GM18951 (cell line): ENCODE measurements at regions not wholly inside any gene's neighbourhood (a gene's known extent, or its start where the extent isn't known, plus 50 kb on each side); places are given as distances from the start of the nearest gene placed in this dataset.
"Not testable (repeated sequence)": the region's sequence is repeated elsewhere in the genome, so short reads cannot be mapped to it uniquely, and the experiment has no call there.

ENCODE experiments used
- POLR2A ChIP-seq: IDR thresholded peaks from 4 replicates; pipeline ENCODE4 v1.6.1; 2011; ENCODE audit warnings: mild to moderate bottlenecking; ENCODE audit not compliant: insufficient read length, insufficient read depth; ENCODE audit errors: extremely low read depth
- in situ Hi-C: fragments of 300-500 bp; cut with MboI; formaldehyde crosslinking; loops from one replicate; pipeline ENCODE4 v1.12.0; 2022; ENCODE audit warnings: low sequenced_read_pairs, mixed read lengths, inconsistent platforms; ENCODE audit not compliant: unreplicated experiment

- TF ChIP-seq POLR2A = no peak
- in situ Hi-C loops = no loop called here
These were observed 158.4 kb downstream of the LY86 start for GRCh38 chr6:6746970-6747338.

GRCh38 chr6:6747371-6747770, 158.9 kb downstream of the LY86 start:
- no peak for TF ChIP-seq POLR2A
- in situ Hi-C loops = no loop called here

GRCh38 chr6:6748001-6748400, 159.5 kb downstream of the LY86 start:
- no peak for TF ChIP-seq POLR2A
- in situ Hi-C loops = no loop called here

GRCh38 chr6:6749702-6750491, 161.4 kb downstream of the LY86 start:
- in situ Hi-C loops = no loop called here

GRCh38 chr6:6750594-6751265, 162.2 kb downstream of the LY86 start:
- TF ChIP-seq POLR2A = no peak
- in situ Hi-C loops = no loop called here

More at GRCh38 chr6:6749702-6750491, 161.4 kb downstream of the LY86 start:
- TF ChIP-seq POLR2A = no peak

- no peak for TF ChIP-seq POLR2A
- in situ Hi-C loops = no loop called here
These were observed 162.7 kb downstream of the LY86 start for GRCh38 chr6:6751266-6751596.

GRCh38 chr6:6751619-6752023, 163.1 kb downstream of the LY86 start:
- in situ Hi-C loops = no loop called here
- no peak for TF ChIP-seq POLR2A

- in situ Hi-C loops = no loop called here
- no peak for TF ChIP-seq POLR2A
These were observed 163.6 kb downstream of the LY86 start for GRCh38 chr6:6752129-6752528.

- TF ChIP-seq POLR2A = no peak
- in situ Hi-C loops = no loop called here
These were observed 164.8 kb downstream of the LY86 start for GRCh38 chr6:6753301-6753700.

GRCh38 chr6:6756526-6756925, 168.0 kb downstream of the LY86 start:
- in situ Hi-C loops = no loop called here
- TF ChIP-seq POLR2A = no peak

- no peak for TF ChIP-seq POLR2A
- in situ Hi-C loops = no loop called here
These were observed 170.0 kb downstream of the LY86 start for GRCh38 chr6:6758546-6758914.

GRCh38 chr6:6758915-6759654, 170.6 kb downstream of the LY86 start:
- in situ Hi-C loops = no loop called here
- no peak for TF ChIP-seq POLR2A

- in situ Hi-C loops = no loop called here
These were observed 171.5 kb downstream of the LY86 start for GRCh38 chr6:6760002-6760401.

GRCh38 chr6:6762566-6762965, 174.0 kb downstream of the LY86 start:
- in situ Hi-C loops = not testable (repeated sequence)

More at GRCh38 chr6:6760002-6760401, 171.5 kb downstream of the LY86 start:
- TF ChIP-seq POLR2A = no peak
